ENCODE measurements at regions not wholly inside any gene's neighbourhood (a gene's known extent, or its start where the extent isn't known, plus 50 kb on each side); places are given as distances from the start of the nearest gene placed in this dataset.

GRCh38 chr3:146865175-146865755, 260.1 kb upstream of the PLSCR5 start:
- no peak overlapping the region for H3K4me3 ChIP-seq
- H3K9me3 Mint-ChIP-seq: no peaks in the 10 kb centered on the region
- H3K36me3 ChIP-seq (ENCODE audit: insufficient read depth): no peaks in the 10 kb centered on the region
- H3K9me2 ChIP-seq (ENCODE audit: insufficient read depth): no peaks in the 10 kb centered on the region
- no peak for ATAC-seq
- H3K4me1 Mint-ChIP-seq: peaks cover 13% of the 10 kb centered on the region; the same call in 2 of the 3 replicates
- DNase-seq (ENCODE audit: low spot score): peak; percentile 4
- TF ChIP-seq JUNB (IDR thresholded peaks at IDR 0.05; ENCODE audit: unreplicated experiment): no peak
- no peak for TF ChIP-seq CTCF (conservative IDR thresholded peaks at IDR 0.05; ENCODE audit: low read depth in 2 of 2)
- no peak for TF ChIP-seq STAT1 (IDR thresholded peaks at IDR 0.05; ENCODE audit: unreplicated experiment)
- no peak for TF ChIP-seq EZH2 (IDR thresholded peaks at IDR 0.05; ENCODE audit: low read depth, unreplicated experiment)
- no peak for TF ChIP-seq ZNF114 (CRISPR knock-in tag; IDR thresholded peaks at IDR 0.05)
- no peak for TF ChIP-seq ZNF331 (CRISPR knock-in tag; IDR thresholded peaks at IDR 0.05; ENCODE audit: low read depth)
- TF ChIP-seq CREB1 (CRISPR knock-in tag; IDR thresholded peaks at IDR 0.05; ENCODE audit: low read depth): no peak
- no peak overlapping the region for H3K27ac Mint-ChIP-seq
- H3F3A ChIP-seq (replicated peaks; ENCODE audit: low read depth): no peaks in the 10 kb centered on the region
- H3K4me1 ChIP-seq (ENCODE audit: insufficient read depth): peaks cover 7% of the 10 kb centered on the region
- no peak overlapping the region; the same call in 1 of the 2 replicates for H2AFZ ChIP-seq
- H3K79me2 ChIP-seq (replicated peaks; ENCODE audit: insufficient read depth): no peaks in the 10 kb centered on the region
- no peaks in the 10 kb centered on the region for H4K20me1 ChIP-seq (replicated peaks; ENCODE audit: insufficient read depth)
- H3K4me3 Mint-ChIP-seq: no peak overlapping the region
- H3K27me3 Mint-ChIP-seq (ENCODE audit: insufficient read depth, low read depth, poor library complexity): no peaks in the 10 kb centered on the region
- no peaks in the 10 kb centered on the region for H3K36me3 Mint-ChIP-seq (ENCODE audit: low read depth)
- H3K27me3 ChIP-seq (ENCODE audit: insufficient read depth): no peaks in the 10 kb centered on the region
- H3K4me2 ChIP-seq: no peak overlapping the region
- no peak overlapping the region for H3K27ac ChIP-seq (ENCODE audit: low read depth)

- ATAC-seq (no peak), DNase-seq (ENCODE audit: low spot score) (no peak)
- Histone ChIP-seq H3K4me1 (ENCODE audit: insufficient read depth) (no peaks in the 10 kb centered on the region), H3F3A (replicated peaks; ENCODE audit: low read depth) (no peaks in the 10 kb centered on the region), H3K9me2 (ENCODE audit: insufficient read depth) (no peaks in the 10 kb centered on the region), H3K27ac (ENCODE audit: low read depth) (no peak overlapping the region), H3K79me2 (replicated peaks; ENCODE audit: insufficient read depth) (no peaks in the 10 kb centered on the region), H3K4me2 (no peak overlapping the region), H3K4me3 (no peak overlapping the region), H2AFZ (no peak overlapping the region), H3K36me3 (ENCODE audit: insufficient read depth) (no peaks in the 10 kb centered on the region), H3K27me3 (ENCODE audit: insufficient read depth) (no peaks in the 10 kb centered on the region), H4K20me1 (replicated peaks; ENCODE audit: insufficient read depth) (no peaks in the 10 kb centered on the region)
- H3K9me3 Mint-ChIP-seq: no peaks in the 10 kb centered on the region
- H3K36me3 Mint-ChIP-seq (ENCODE audit: low read depth): no peaks in the 10 kb centered on the region
- TF ChIP-seq CREB1 (CRISPR knock-in tag; IDR thresholded peaks at IDR 0.05; ENCODE audit: low read depth) (0 out of 2 replicates have a peak, but pooled peaks have one; percentile 23), POLR2AphosphoS5 (IDR thresholded peaks at IDR 0.05; ENCODE audit: low read depth) (no peak)
- no peak overlapping the region for H3K27ac Mint-ChIP-seq
- H3K4me1 Mint-ChIP-seq: peaks cover 4% of the 10 kb centered on the region; the same call in 2 of the 3 replicates
- H3K27me3 Mint-ChIP-seq (ENCODE audit: insufficient read depth, low read depth, poor library complexity): no peaks in the 10 kb centered on the region
- H3K4me3 Mint-ChIP-seq: no peak overlapping the region
Measured at GRCh38 chr3:146861262-146861661, 256.1 kb upstream of the PLSCR5 start.

GRCh38 chr3:146854523-146854922, 249.4 kb upstream of the PLSCR5 start:
- Histone ChIP-seq H3K27me3 (ENCODE audit: insufficient read depth) (no peaks in the 10 kb centered on the region), H3K4me1 (ENCODE audit: insufficient read depth) (peaks cover 6% of the 10 kb centered on the region), H3K36me3 (ENCODE audit: insufficient read depth) (no peaks in the 10 kb centered on the region), H3K79me2 (replicated peaks; ENCODE audit: insufficient read depth) (no peaks in the 10 kb centered on the region), H3K9me2 (ENCODE audit: insufficient read depth) (no peaks in the 10 kb centered on the region), H3K27ac (ENCODE audit: low read depth) (peak overlapping the region; percentile 29; the same call in 1 of the 2 replicates), H3K4me2 (no peak overlapping the region), H2AFZ (peak overlapping the region; percentile 28; the same call in 1 of the 2 replicates), H4K20me1 (replicated peaks; ENCODE audit: insufficient read depth) (no peaks in the 10 kb centered on the region), H3F3A (replicated peaks; ENCODE audit: low read depth) (no peaks in the 10 kb centered on the region), H3K4me3 (no peak overlapping the region)
- Mint-ChIP-seq H3K36me3 (ENCODE audit: low read depth) (no peaks in the 10 kb centered on the region), H3K4me3 (no peak overlapping the region), H3K4me1 (peaks cover 6% of the 10 kb centered on the region), H3K9me3 (no peaks in the 10 kb centered on the region), H3K27ac (no peak overlapping the region), H3K27me3 (ENCODE audit: insufficient read depth, low read depth, poor library complexity) (no peaks in the 10 kb centered on the region)
- TF ChIP-seq CREB1 (CRISPR knock-in tag; IDR thresholded peaks at IDR 0.05; ENCODE audit: low read depth): no peak
- TF ChIP-seq POLR2AphosphoS5 (IDR thresholded peaks at IDR 0.05; ENCODE audit: low read depth): no peak
- TF ChIP-seq CTCF (conservative IDR thresholded peaks at IDR 0.05; ENCODE audit: low read depth in 2 of 2): no peak
- no peak for TF ChIP-seq JUNB (IDR thresholded peaks at IDR 0.05; ENCODE audit: unreplicated experiment)
- TF ChIP-seq REST (IDR thresholded peaks at IDR 0.05; ENCODE audit: unreplicated experiment): no peak
- no peak for TF ChIP-seq ZNF114 (CRISPR knock-in tag; IDR thresholded peaks at IDR 0.05)
- TF ChIP-seq EZH2phosphoT487 (IDR thresholded peaks at IDR 0.05; ENCODE audit: unreplicated experiment): no peak
- no peak for TF ChIP-seq NANOG (IDR thresholded peaks at IDR 0.05; ENCODE audit: borderline replicate concordance)
- DNase-seq (ENCODE audit: low spot score) (no peak), ATAC-seq (peak; percentile 33; the same call in 1 of the 3 replicates)
